HepG2 (cell line): ENCODE measurements at regions not wholly inside any gene's neighbourhood (a gene's known extent, or its start where the extent isn't known, plus 50 kb on each side); places are given as distances from the start of the nearest gene placed in this dataset.

Experiments used
- CTCF ChIP-seq: sonication (generic); formaldehyde crosslinking; IDR thresholded peaks from 2 replicates; pipeline ENCODE4 v1.5.0; 2020; ENCODE audit warnings: mild to moderate bottlenecking, missing genetic modification reagents, moderate library complexity
- EZH2 ChIP-seq: conservative IDR thresholded peaks from 2 replicates; pipeline ENCODE4 v1.6.1; 2012; ENCODE audit warnings: mild to moderate bottlenecking, low read depth, low read length, moderate library complexity
- GABPA ChIP-seq, 2 experiments: IDR thresholded peaks; 2 replicates each; pipeline ENCODE4 v1.6.1; 2011 to 2016; ENCODE audit warnings: low read depth in 2 of 2, low read length in 1 of 2, missing biosample characterization in 1 of 2, missing genetic modification characterization in 1 of 2
- GZF1 ChIP-seq: sonication (generic); formaldehyde crosslinking; IDR thresholded peaks from 2 replicates; pipeline ENCODE4 v1.5.1; 2020; ENCODE audit warnings: mild to moderate bottlenecking, missing genetic modification reagents
- HNRNPH1 ChIP-seq: fragments of 200-400 bp; formaldehyde crosslinking; optimal IDR thresholded peaks from 2 replicates; pipeline ENCODE3; 2017; ENCODE audit warnings: mild to moderate bottlenecking, low read depth, low read length
- JUND ChIP-seq: sonication (generic); formaldehyde crosslinking; IDR thresholded peaks from 2 replicates; pipeline ENCODE4 v1.8.0; 2022; ENCODE audit warnings: mild to moderate bottlenecking, missing genetic modification reagents
- POGZ ChIP-seq: sonication (generic); formaldehyde crosslinking; IDR thresholded peaks from 2 replicates; pipeline ENCODE4 v1.4.0; 2020; ENCODE audit warnings: mild to moderate bottlenecking, missing genetic modification reagents
- TF ChIP-seq, protein P1 (sequence below): conservative IDR thresholded peaks from 2 replicates; pipeline ENCODE4 v1.6.1; 2018; ENCODE audit warnings: missing genetic modification reagents

DNA sequence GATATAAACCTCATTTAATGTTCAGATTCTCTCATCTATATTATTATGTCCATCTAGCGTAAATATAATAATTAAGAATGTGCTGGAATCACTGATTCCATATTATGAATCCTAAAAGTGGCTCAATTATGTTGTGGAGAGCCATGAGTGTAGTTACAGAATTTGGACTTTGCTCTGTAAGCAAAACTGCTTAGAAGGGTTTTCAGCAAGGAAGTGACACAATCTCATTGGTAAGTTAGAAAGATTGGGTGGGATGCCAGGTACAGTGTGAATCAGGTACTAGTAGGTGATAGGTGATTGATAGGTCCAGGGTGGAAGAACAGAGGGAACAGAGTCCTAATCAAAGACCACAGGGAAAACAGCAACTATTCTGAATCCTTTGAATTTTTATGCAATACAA is 74.9 kb upstream of the ABLIM1 start:
- TF ChIP-seq HNRNPH1: no peak
- TF ChIP-seq GABPA (IDR thresholded peaks at IDR 0.05; ENCODE audit: low read depth, low read length): no peak
- TF ChIP-seq GABPA (CRISPR knock-in tag; IDR thresholded peaks at IDR 0.05; ENCODE audit: low read depth): no peak
- no peak for TF ChIP-seq GZF1 (CRISPR knock-in tag)
- TF ChIP-seq, protein P1, sequence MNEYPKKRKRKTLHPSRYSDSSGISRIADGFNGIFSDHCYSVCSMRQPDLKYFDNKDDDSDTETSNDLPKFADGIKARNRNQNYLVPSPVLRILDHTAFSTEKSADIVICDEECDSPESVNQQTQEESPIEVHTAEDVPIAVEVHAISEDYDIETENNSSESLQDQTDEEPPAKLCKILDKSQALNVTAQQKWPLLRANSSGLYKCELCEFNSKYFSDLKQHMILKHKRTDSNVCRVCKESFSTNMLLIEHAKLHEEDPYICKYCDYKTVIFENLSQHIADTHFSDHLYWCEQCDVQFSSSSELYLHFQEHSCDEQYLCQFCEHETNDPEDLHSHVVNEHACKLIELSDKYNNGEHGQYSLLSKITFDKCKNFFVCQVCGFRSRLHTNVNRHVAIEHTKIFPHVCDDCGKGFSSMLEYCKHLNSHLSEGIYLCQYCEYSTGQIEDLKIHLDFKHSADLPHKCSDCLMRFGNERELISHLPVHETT (CRISPR knock-in tag): no peak
- no peak for TF ChIP-seq CTCF
- no peak for TF ChIP-seq JUND
- TF ChIP-seq POGZ (CRISPR knock-in tag): no peak
- TF ChIP-seq EZH2: no peak
